ENCODE measurements at regions not wholly inside any gene's neighbourhood (a gene's known extent, or its start where the extent isn't known, plus 50 kb on each side); places are given as distances from the start of the nearest gene placed in this dataset.

DNA sequence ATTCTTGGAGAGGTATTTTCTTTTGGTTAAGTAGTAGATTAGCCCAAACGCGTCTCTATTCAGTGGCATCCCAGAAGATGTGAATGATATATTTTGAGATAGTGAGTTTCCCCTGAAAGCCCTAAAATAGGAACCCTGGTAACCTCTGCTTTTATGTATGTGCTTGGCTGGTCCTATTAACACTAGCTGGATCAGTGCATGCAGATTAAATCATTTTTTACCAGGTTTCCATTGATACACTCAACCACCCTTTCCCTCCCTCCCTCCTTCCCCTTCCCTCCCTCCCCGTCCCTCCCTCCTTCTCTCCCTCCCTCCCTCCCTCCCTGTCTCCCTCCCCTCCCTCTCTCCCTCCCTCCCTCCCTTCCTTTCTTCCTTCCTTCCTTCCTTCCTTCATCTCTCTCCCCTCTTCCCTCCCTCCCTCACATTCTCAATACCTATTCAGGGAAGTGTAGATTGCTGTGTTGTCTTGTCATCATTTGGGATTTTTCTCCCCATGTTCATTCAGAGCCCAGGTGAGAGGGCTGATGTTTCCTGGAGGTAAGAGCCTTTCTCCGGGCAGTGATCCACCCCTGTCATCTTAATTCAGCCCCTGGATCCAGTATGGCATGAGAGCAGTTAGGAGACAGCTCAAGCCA is 406.8 kb downstream of the PRDM2 start:
- DNase-seq = no peak

DNA sequence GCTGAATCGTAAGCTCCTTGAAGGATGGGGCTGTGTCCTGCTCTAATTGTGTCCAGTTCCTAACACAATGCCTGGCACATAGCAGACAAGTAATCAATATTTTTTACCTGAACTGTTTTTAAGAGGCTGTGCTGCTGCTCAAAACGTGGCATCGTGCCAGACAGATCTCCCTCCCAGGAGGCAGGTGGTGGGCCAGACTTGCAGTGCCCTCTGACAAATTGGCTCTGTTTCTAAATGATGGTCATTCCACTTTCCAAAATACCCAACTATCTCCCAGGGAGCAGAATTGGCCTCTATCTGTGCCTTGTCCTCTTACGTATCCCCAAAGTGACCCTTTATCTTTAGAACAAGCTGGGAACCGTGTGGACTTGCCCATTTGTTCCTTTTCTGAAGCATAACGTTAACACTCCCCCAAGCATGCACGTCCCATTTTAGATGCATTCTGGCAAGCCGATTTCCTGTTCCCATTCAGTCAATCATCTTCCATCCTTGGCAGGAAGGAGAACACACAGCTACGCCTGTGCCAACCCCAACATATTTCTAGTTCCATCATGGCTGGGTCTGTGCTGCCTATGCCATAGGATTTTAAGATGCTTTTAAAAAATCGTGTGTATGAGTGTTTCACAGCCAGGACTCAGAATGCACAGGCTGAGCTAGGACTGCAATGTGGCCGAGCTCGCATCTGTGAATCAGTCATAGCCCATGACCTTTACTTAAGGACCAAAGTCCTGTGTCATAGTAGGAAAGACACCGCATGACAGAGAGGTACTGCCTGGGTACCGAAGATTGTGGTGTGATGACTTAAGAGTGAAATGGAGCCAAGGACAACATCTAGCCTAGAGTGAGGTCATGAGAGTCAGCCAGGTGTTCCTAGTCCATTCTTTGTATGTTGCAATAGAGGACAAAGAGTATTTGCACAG is 408.6 kb downstream of the PRDM2 start:
- DNase-seq = no peak

DNA sequence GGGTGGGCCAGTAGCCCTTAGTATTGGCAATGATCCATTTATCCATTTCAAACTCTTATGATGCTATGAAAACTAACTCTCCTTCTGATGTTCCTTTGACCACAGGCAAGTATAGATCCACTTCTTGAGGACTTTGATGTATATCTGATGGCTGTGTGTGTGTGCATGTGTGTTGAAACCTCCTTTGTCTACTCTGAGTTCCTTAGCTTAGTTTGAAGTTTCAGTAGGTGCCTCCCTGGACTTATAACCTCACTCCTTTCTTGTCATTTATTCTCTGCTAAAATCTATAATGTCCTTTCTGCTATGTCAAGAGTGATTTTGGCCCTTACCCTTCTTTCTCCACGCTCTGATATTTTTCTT is 409.3 kb downstream of the PRDM2 start:
- DNase-seq = no peak

DNA sequence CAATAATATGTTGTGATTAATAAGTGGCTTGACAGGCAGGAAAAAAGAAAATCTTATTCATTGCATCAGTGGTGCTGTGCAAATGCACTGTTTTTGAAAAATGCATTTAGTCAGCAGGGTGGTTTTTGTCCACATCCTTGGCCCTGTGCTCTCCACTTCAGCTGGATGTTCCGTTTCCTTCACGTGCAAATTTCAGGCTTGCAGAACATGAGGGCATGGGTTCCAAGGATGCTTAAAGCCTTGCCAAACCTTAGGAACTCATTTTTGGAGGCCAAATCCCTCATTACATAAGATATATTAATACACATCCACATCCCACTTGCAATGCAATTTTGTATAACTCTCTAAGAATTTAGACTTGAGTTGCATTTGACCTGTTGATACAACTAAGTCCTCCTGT is 410.1 kb downstream of the PRDM2 start:
- no peak for DNase-seq

DNA sequence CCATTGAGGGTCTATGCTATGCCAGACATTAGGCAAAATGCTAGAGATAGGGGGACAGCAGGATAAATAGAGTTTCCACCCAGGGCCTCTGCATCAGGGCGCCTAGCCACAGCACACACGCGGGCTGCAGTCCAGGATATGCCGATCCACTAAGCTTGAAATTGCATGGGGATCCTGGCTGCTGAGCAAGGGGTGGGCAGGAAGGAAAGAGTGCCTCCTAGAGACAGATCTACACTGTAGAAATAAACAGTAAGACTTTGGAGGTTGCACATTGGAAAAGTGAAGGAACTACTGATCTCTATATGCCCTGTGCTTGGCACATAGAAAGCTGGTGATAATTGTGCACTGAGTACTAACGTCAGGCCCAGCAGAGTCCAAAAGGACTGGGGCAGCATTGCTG is 411.1 kb downstream of the PRDM2 start:
- no peak for DNase-seq

DNA sequence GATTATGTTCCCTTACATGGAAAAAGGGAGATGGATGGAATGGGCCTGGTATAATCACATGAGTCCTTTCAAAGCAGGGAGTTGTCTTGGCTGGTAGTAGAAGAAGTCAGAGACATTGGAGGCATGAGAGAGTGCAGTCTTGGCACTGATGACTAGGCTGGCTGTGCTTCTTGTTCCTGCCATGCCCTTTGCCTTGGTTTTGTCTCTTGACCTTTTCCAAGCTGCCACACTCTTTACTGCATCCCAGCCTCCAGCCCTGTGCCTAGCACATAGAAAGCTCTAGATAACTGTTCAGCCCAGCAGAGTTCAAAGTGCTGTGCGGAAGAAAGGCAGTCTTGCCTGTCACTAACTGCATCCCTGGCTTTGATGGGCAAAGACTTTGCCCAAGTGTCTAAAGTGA is 412.6 kb downstream of the PRDM2 start:
- DNase-seq = no peak

DNA sequence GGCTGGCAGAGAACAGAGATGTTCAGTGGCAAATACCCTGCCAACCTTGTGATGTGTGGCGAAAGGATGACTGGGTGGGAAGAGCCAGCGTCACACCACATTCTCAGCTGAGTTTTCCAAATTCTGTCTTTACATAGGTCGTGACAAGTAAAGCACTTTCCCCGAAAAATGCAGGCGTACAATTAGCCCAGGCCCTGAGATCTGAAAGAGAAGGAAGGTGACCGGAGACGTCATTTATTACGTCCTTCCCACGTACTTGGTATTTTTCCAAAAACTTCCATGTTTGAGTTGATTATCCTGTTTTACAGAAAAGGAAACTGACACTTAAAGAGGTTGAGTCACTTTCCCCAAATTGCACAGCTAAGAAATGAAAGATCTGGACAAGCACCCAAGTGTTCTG is 413.3 kb downstream of the PRDM2 start:
- no peak for DNase-seq

DNA sequence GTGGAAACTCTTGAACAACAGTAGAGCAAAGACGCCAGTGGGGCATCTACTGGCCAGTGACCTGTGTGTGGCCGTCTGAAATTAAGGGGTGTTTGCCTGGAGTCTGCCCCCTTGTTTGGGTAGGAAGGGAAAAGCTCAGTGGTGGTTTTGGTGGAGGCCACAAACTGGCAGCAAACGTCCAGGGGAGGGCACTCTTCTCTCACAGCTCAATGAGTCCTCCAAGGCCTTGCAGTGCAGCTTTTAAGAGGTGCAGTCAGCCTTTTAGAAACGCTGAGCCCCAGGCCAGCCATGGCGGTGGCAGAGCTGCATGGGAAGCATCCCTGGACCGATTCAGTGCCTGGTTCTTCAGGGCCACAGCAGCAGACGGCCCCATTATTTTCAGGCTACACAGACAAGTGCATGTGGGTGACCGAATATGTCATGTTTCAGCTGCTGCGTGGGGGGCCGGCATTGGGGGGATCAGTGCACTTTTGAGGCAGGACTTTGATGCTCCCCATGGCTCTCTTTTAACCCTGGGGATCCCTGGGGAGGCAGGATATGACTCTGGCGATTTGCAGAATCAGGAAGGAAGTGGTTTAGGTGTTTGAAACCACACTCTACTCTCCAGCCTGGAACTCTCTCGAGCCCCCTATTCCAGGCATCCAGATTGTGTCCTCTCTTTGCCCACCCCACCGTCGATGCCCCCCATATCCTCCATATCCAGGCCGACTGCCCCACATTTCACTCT is 414.0 kb downstream of the PRDM2 start:
- DNase-seq = no peak

DNA sequence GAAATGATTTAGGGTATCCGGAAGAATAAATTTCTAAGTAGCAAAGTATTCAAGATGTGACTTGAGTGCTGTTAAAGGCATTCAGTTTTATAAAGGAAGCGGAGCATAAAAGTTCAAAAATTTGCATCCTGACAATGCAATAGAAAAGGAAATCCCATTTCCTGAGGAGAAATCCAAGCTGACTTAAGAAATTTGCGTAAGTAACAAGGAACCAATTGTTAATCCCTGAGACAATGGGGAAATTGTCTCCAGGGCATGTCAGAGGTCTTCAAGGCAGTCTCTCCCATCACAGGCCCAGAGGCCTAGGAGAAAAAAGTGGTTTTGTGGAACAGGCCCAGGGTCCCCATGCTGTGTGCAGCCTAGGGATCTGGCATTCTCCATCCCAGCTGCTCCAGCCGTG is 416.0 kb downstream of the PRDM2 start:
- DNase-seq = no peak

DNA sequence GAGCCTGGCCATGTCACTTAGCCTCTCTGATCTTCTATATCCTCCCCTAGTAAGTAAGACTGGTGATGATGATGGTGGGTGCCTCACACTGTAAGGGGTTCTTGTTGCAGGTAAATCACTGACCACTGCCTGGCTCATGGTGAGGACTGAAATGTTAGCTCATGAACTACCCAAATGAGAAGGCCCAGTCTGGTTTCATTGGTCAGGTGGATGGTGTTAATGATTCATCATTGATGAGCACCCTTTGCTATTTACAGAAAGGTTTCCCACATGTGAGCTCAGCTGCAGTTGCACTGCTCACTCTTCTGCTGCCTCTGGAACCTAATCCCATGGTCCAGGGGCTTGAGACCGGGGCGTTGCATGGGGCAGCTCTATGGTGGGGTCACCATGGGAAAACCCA is 417.7 kb downstream of the PRDM2 start:
- DNase-seq = no peak

DNA sequence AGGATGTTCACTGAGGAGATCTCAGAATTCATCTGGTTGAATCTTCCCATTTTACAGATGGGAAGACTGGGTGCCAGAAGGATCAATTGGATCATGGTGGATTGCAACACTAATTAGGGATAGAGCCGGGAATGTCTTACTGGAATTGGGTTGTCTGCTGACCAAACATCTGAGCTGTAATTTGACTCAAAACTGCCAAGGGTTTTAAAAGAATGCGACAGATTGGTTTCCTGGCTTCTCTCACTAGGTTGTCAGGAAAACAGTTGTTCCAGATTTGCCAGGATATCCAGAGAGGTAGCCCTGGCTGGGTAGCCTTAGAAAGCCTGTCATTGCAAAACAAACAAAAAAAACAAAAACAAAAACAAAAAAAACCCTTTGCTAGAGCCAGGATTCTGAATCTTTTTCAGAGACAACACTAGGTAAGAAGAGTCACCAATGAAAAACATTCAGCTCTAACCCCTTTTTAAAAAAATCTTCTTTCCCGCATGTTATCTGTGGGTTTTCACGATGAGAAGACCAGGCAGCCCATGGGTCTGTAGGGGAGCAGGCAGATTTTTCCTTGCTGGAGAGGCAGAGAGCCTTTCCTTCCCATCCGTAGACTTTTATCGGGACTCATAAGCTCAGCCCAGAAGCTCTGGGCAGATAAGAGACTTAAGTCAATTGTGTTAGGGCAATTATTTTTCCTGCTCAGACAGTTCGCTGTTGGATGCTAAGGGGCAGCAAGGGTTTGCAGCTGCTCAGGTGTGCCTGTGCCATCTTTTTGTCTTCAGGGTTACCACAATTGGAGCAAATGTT is 418.9 kb downstream of the PRDM2 start:
- no peak for DNase-seq

DNA sequence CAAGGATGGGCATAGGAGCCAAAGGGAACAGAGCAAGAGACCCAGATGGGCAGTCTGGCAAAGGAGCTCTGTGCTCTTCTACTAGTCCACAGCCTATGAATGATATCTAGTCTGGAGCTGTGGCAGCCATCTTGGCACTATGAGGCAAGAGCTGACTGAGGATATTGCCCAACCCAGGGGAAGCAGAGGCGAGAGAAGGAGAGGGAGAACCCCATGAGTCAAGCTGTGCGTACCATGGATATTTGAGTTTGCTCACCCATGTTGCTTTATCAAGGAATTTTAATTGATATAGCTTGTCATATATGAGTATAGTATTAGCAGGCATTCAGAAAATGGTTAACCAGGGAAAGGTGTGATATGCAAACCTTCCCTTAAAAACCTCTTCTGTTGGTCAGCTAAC is 420.9 kb downstream of the PRDM2 start:
- DNase-seq = no peak

DNA sequence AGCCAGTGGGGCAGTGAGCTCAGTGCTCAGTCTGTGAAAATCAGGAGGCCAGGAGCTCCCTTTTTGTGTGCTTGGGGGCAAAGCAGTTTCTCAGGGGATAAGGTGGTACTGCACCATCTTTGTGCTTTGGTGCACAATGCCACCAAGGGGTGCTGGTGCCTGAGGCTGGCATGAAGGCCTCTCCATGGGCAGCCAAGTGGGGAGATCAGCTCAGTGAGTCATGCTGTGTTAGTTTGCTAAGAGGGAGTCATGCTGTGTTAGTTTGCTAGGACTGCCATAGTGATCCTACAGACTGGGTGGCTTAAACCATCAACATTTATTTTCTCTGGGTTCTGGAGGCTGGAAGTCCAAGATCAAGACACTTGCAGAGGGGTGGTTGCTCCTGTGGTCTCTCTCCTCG is 428.1 kb downstream of the PRDM2 start:
- no peak for DNase-seq

DNA sequence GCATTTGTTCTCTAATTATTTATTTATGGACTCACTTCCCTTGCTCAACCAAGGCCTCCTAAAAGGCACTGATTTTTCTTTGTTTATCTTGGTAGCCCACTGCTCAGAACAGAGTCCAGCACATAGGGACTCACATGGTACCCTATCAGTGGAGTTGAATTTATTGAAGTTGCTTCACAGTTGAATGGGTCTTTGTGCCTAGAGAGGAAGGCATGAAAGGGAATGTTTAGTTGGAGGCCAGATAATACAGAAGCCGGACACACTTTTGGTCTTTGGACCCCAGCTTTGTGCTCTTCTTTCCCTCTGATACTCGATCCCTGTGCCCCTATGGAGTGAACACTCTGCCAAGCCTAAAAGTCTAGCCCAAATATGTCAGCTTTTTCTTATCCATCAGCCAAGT is 429.0 kb downstream of the PRDM2 start:
- DNase-seq = no peak

DNA sequence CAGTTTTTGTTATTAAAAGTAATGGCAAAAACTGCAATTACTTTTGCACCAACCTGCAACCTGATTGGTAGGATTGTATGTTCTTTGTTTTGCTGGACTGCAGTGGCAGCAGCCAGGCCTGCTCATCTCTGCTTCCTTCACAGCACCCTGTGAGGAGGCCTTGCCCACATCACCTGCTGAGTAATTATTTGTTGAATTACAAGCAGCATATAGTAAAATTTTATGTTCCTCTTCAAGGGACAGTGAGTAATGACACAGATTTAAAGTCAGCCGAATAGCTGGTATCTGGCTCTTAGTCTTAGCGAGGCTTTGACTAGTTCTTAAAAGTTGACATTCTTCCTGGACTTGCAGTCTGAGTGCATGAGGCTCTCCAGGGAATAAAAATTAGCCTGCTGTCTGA is 435.1 kb downstream of the PRDM2 start:
- DNase-seq = no peak

DNA sequence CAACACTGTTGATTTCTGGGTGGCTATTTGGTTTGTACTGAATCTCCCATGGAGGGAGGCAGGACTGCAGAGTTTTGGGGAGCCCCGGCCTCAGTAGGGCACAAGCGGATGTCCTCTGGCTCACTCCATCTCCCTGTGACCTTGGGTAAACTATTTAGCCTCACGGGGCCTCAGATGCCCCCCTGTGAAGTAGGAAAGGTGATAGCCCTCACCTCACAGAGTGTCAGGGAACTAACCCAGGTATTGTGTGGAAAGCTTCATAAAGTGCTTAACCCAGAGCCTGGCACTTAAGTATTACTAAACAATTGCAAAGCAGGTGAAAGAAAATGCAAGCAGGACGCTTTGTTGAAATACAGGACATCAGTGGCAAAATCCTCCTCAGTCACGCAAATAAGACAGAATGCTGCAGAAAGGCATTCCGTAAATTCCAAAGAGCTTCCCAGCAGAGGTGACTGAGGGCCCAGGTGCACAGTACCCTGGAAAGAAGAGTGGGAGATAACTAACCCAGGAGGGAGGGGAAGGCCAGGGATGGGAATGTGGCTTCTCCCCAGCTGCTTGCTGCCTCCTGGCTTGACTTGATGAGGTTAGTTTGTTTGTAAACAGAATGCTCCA is 436.3 kb downstream of the PRDM2 start:
- no peak for DNase-seq

DNA sequence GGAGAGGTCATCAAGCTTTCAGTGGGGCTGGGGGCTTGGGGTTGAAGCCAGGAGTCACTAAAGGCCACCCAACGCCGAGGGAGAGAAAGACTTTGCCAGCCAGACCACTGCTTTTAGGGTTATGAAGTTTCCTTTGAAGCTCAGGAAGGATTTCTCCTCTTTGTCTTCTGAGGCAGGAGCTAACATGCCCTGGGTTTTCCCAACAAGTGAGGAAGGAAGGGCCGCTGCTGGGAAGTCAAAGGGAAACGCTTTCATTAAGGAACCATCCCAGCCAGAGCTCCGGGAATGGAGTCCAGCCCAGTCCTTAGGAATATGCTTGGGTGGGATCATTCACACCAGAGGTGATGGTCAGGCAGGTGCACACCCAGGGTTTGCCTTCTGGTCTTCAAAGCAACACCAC is 436.9 kb downstream of the PRDM2 start:
- DNase-seq = no peak

DNA sequence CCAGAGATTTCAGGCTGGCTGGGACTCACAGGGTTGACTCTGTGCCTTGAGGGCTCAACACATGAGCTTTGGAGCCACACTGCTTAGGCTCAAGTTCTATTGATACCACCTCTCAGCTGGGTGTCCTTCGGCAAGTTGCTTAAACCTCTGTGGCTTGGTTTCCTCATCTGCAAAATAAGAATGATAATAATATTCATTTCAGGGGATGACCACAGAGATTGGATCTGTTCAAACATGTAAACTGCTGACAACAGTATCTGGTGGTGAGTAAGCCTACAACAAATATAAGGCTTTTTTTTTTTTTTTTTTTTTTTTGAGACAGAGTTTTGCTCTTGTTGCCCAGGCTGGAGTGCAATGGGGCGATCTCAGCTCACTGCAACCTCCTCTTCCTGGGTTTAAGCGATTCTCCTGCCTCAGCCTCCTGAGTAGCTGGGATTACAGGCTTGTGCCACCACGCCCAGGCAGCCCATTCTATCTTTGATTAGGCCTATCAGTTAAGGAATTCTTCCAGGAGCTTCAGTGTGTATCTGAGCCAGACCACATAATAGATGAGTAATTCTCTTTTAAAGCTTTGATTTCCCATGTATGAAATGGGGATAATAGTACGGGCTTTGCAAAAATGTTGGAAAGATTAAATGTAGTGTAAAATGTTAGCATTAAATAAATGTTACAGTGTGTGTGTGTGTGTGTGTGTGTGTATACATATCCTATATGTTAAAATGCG is 437.6 kb downstream of the PRDM2 start:
- DNase-seq = no peak

DNA sequence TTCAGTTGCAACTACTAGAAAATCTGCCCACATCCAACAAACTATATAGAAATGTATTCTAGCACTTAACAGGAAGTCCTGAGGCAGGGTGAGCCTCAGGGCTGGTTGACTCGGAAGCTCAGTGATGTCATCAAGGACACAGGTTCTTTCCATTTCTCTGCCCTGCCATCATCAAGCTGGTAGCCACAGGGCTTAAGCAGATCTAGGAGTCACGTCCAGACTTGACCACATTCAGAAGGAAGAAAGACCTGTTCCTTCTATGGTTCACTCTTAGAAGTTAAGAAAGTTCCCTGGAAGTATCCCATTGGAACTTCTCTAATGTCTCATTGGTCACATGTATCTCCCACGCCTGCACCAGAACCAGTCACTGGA is 438.1 kb downstream of the PRDM2 start:
- DNase-seq = no peak

DNA sequence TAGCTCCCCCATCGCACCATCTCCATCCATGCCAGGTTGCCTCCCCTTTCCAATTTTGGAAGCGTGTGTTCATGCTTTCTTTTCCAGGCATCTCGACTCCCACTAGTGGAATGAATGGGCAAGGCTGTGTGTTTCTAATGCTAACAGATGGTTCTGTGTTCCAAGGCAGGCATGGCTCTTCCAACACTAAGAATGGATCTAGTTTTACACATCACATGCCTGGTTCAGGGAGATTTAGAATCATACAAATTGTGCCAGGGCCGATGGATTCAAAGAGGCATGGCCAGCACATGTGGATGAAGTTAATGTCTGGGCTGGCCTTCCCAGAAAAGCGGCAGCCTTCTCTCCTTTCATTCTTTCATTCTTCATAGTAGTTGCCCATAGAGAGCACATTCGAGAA is 438.7 kb downstream of the PRDM2 start:
- DNase-seq = no peak

DNA sequence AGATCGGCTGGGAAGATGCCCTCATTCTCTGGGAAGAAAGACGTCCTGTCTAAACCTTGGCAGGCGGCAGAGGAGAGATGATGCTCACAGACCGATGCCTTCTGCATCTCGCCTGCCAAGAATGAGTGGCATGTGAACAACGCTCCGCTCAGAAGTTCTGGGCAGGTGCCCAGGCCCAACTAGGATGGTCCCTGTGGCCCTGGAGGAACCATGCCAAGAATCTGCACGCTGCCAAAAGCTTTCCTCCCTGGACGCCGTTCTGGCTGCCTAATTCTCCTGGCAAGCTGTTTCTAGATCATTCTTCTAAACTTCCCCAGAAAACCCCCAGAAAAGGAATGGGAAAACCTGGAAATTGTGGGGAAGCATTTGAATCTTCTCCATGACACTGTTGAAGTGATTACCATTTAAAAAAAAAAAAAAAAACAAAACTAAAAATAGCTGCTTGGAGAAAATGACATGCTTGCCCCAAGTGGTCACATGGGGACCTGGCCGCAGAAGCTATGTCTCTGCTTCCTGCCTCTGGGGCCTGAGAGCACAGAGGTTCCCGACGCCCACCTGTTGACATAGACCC is 440.9 kb downstream of the PRDM2 start:
- no peak for DNase-seq

DNA sequence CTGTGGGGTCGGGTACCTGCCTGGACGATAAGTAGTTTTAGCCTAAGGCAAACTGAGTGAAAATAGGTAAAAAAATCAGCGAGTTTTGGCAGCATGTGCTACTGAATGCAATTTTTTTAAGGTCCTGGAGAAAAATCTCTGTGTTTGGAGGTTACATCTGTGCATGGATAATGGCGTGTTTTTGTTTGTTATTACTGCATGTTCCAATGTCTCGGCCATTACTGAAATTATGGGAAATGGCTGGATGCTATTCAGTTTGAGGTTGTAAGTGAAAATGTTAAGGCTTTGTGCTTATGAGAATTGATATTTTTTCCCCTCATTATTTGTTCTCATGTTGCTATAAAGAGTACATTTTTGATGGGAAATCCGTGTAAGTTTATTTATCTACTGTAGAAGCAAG is 441.7 kb downstream of the PRDM2 start:
- no peak for DNase-seq

Measured in GF-D8 (cell line).